HG02588 (cell line): ENCODE measurements at regions not wholly inside any gene's neighbourhood (a gene's known extent, or its start where the extent isn't known, plus 50 kb on each side); places are given as distances from the start of the nearest gene placed in this dataset.
"Not testable (repeated sequence)": the region's sequence is repeated elsewhere in the genome, so short reads cannot be mapped to it uniquely, and the experiment has no call there.

ENCODE experiments used
- ATAC-seq: cut with Tn5 transposase; IDR thresholded peaks from one replicate; pipeline ENCODE4 v1.9.1; 2021; ENCODE audit warnings: mild to moderate bottlenecking, moderate library complexity; ENCODE audit not compliant: unreplicated experiment

DNA sequence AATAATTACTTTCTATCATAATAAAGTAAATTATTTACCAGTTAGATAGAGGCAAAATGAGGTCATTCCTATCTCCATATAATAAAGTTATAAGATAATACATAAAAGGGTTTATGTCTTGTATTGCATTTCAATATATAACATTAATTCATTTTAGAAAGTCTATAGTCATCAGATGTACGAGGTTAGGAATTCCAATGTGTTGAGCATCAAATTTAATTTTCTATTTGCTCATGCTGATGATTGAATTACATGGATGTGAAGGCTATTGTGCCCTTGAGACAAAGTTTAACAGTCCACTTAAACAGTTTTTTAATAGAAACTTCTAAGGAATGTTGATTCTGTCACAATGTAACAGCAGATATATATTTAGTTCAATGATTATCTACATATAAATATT, 678.3 kb upstream of the LRRN3 start:
- ATAC-seq, result no peak

DNA sequence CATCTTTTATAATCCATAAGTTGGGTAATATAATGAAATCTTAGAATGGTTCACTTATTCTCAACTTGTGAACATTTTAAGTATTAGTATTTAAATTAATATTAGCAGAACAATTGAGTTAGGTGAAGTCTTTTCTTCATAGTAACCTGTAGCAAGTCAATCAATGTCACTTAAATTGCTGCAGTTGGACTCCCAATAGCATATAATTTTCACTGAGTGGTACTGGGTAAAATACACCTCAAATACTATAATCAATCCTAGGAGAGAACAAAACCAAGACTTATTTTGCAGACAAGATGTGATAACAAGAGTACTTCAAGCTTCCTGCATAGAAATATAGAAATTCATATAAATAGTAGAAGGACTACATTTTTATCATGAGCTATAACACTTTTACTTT, 677.9 kb upstream of the LRRN3 start:
- no peak for ATAC-seq

DNA sequence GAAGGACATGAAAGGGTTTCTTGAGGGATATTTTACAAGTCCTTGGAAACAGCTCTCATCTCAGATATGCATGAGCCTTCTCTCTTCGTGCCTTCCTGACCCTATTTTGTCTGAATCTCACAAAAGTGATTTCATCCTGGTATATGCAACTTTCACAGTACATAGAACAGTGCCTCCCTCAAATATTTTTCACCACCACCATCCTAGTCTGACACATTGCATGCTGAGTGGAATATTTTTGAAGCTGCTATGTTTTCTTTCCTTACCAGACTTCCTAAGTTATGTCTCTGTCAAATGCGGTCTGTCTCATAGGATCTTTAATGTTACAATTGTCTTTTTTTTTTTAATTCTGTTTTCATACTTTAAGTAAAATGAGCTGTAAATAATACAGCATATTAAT, 673.3 kb upstream of the LRRN3 start:
- ATAC-seq, result no peak

DNA sequence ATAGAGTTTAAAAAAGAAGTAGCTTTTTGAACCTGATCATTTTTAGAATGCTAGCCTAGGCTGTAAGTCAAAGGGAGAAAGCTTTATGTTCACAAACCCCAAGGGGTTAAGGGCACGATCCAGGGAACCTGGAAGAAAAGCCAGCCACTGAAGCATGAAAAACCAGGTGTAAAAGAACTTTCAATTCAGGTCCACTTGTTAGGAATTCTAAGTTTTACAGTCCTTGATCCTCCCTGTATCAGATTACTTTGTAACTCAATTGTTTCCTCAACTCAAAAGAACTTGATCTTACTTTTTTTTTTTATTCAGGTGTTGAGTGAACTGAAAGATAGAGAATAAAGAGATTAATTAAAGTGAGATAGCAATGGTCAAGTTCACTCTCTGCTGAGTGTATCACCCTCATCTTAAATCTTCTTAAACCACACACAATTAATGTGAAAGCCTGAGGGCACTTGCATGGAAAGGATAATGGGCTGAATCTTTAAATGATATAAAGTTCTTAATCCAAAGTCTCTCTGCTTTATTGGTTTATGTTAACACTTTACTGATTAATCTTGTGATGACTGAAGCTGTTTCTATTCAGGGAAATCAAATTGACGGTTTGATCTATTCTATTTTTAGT, 672.2 kb upstream of the LRRN3 start:
- no peak for ATAC-seq

DNA sequence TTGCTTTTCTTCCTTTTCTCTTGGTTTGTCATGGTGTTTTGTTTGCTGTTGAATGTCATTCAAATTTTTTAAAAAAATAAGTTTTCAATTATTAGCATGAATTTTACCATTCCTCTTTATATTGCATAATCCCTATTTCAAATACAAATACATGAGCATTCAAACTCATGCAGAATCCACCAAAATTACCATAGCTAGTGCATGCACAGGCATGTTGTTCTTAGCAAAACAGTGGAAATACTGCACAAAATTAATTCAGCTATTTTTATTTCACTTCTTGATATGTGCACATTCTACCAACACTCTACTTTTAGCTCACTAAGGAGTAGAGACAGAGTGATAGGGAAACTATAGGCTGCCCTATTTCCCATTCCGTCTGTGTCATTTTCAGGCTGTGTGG, 670.1 kb upstream of the LRRN3 start:
- no peak for ATAC-seq

DNA sequence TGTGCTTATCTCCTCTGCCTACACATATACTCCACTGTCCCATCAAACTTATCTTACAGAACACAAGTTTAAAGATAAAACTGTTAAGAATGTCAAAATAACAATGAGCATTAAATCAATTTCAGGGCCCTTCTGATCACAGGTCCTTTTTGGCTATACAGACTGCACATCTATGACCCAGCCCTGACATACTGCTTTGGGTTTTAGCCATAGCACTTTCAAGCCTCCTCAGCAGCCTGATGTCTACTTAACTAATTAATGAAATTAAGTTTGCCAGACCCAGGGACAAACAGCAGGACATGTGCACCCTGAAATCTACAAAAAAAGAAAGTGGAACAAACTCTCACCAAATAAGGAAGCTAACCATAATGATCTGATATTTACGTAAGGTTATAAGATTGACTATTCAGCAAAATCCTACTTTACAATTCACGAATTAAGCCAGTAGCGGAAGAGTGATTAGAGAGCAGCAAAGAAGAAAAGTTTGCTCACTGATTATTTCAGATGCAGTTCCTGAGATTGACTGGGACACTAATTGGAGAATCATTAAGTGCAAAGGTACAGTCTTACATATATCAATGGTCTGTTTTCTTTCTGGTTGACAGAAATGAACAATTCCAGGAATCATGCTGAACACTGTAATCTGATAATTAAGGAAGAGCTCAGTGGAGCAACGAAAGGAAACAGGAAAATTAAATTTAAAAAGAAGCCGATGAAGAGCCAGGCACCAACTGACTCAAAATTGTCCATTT, 669.3 kb upstream of the LRRN3 start:
- no peak for ATAC-seq

DNA sequence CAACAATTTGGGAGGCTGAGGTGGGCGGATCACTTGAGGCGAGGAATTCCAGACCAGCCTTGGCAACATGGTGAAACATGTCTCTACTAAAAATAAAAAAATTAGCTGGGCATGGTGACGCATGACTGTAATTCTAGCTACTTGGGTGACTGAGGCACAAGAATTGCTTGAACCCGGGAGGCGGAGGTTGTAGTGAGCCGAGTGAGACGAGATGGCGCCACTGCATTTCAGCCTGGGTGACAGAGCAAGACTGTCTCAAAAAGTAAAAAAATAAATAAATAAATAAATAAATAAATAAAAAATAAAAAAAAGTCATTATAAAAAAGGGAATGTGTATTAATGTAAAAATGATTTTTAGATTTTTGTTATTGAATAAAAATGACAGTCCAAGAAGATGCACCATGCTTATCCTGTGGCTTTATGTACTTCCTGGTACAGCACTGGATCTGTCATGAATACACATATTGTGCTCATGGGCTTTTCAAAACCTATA, 658.8 kb upstream of the LRRN3 start:
- ATAC-seq, result no peak

DNA sequence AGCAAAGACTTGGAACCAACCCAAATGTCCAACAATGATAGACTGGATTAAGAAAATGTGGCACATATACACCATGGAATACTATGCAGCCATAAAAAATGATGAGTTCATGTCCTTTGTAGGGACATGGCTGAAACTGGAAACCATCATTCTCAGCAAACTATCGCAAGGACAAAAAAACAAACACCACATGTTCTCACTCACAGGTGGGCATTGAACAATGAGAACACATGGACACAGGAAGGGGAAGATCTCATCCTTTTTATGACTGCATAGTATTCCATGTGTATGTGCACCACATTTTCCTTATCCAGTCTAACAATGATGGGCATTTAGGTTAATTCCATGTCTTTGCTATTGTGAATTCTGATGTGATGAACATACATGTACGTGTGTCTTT, 652.0 kb upstream of the LRRN3 start:
- ATAC-seq, result not testable (repeated sequence)

DNA sequence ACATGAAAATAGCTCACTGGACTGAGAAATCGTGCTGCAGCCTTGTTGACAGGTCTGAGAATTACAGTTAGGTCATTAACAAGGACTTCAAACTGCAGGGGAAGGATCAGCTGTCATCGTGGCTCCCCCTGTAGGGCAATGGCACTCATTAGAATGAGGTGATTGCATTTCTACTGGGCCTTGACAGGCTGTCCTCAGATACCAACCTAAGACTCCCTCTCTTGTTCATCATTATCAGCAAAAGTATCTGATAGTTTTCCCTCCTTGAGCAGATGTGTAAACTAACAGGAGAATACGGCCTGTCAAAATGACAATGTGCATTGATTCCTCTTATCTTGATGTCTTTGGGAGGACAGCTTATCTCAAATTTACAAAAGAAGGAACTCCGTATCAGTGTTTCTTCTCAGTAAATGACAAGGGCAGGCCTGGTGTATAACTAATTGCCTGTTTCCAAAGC, 648.5 kb upstream of the LRRN3 start:
- ATAC-seq, result peak; percentile 62

DNA sequence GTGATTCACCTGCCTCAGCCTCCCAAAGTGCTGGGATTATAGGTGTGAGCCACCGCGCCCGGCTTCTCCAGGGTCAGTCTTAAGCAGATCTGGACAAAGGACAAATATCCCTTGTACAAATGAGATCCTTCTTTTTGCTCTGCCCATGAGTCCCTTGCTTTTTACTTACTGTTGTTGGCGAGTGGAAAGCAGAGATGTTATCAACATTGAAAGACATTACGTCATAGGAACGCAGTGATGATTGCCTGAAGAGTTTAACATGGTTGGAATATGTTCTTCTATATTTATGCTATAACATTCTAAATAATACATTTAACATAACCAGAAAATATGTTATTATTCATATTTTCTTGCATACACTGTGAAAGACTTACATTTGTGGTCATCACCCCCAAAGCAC, 644.3 kb upstream of the LRRN3 start:
- ATAC-seq, result no peak

DNA sequence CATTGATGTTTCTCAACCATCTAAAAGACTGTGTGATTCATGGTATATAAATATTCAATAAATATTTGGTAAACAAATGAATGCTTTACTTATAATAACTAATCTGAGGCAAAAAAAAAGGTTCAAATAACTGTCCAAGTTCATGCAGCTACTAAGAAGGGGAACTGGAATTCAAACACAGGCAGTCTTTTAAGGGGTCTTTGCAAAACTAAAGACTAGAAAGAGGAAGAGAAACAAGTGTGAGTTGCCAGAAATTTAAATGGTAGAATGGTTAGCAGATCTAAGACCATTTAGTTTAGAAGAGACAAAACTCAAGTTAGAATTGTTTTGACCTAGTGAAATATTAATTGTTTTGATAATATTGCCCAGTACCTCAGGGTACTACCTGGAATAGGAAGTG, 642.0 kb upstream of the LRRN3 start:
- ATAC-seq, result no peak

DNA sequence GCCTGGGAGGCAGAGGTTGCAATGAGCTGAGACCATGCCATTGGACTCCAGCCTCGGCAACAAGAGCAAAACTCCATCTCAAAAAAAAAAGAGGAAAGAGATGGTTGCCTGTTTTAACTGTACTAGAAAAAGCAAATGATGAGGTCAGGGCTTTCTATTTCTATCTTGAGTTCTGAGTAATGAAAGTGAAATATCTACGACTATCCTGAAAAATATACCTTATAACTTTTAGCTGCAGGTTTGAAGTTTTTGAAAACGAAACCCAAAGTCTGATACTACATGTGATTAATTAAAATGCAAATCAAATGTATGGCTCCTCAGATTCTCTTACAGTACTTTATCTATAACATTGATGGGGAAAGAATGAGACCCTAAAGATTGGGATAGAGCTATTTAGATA, 636.2 kb upstream of the LRRN3 start:
- ATAC-seq, result no peak

DNA sequence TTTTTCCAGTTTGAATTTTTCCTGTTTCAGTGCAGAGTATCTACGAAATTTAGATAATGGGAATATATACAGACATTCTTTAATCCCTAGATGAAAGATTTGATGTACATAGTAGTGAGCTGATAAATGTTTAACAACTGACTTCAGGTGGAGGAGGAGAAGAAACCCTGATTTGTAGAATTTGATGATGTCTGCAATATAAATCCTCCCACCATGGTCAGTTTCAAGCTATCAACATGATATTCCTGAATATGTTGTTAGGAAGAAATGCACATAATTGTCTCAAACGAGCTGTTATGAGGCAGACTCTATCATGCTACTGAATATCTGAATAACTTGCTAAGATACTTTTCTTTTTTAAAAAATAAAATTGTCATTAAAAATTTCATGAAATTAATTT, 629.3 kb upstream of the LRRN3 start:
- ATAC-seq, result no peak

DNA sequence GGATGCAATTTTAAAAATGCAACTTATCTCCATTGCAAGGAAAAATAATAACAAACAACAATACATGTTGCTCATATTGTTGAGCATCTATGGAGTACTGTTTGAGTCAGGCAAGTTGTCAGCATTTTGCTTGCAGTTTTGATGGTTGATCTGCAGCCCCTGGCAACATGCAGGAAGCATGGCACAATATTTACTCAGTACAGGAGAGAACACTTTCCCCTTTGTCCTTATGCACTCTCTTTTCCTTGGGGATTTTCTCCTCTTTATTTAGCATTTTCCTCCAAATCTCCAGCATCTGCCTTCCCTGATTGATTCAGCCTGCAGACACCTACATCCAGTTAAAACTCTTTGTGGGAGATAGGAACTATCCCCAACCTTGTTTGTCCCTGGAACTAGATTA, 620.5 kb upstream of the LRRN3 start:
- ATAC-seq, result no peak

DNA sequence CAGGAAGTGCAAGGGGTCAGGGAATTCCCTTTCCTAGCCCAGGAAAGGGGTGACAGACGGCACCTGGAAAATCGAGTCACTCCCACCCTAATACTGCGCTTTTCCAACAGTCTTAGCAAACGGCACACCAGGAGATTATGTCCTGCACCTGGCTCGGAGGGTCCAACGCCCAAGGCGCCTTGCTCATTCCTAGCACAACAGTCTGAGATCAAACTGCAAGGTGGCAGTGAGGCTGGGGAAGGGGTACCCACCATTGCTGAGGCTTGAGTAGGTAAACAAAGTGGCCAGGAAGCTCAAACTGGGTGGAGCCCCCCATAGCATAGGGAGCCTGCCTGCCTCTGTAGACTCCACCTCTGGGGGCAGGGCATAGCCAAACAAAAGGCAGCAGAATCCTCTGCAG, 618.5 kb upstream of the LRRN3 start:
- not testable (repeated sequence) for ATAC-seq

DNA sequence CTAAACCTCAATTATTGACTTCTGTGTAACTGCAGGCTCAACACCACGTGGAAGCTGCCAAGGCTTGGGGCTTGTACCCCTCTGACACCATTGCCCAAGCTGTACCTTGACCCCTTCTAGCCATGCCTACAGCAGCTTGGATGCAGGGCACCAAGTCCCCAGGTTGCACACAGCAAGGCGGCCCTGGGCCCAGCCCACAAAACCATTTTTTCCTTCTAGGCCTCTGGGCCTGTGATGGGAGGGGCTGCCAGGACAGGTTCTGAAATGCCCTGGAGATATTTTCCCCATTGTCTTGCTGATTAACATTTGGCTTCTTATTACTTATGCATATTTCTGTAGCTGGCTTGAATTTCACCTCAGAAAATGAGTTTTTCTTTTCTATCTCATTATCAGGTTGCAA, 610.0 kb upstream of the LRRN3 start:
- no peak for ATAC-seq

DNA sequence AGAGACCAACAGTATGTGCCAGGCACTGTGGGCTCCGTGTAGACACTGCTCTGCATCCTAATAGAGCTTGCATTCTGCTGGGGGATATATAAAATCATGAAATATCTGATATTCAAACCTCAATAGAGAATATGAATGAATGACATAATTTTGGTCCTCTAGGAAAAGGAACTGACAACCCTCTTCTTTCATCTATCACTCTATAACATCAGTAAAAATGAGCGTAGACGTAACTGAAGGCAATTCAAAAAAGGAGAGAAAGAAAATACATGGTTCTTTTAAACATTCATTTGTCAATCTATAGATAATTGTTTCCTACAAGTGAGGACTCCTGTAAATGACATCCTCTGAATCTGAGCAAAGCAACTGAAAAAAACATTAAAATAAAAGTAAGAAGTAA, 607.4 kb upstream of the LRRN3 start:
- ATAC-seq, result no peak

DNA sequence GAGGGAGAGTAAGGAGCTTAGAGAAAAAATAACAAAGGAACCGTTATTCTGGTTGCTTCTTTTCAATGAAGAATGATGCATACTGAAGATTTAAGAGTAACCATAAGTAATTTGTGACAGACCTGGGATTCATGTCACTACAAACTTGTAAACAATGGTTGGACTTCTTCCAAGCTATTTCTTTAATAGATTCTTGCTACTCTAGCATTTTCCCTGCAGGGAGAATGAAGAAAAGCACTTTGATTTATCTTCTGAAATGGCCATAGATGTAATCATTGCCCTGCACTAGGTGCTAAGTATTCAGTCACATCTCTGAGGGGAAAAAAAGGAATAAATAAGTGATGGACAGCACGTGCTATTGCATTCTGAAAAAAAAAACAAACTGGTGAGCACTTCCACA, 606.6 kb upstream of the LRRN3 start:
- no peak for ATAC-seq

DNA sequence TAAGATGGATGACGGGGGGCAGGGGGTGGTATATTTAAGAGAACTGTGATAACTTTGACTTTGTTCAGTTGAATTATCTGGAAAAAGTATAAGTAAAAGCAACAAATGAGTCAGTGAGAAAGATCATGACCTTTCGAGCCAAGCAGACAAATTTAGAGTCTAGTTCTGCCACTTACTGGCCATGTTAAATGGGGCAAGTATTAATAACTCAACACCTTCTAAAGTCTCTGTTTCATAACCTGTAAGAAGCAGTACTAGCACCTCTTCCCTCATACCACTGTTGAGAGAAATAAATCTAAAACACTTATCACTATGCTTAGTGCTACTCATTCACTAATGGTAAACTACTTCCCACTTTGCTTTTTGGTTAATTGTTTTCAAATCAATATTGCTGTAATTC, 604.4 kb upstream of the LRRN3 start:
- peak; percentile 49 for ATAC-seq

DNA sequence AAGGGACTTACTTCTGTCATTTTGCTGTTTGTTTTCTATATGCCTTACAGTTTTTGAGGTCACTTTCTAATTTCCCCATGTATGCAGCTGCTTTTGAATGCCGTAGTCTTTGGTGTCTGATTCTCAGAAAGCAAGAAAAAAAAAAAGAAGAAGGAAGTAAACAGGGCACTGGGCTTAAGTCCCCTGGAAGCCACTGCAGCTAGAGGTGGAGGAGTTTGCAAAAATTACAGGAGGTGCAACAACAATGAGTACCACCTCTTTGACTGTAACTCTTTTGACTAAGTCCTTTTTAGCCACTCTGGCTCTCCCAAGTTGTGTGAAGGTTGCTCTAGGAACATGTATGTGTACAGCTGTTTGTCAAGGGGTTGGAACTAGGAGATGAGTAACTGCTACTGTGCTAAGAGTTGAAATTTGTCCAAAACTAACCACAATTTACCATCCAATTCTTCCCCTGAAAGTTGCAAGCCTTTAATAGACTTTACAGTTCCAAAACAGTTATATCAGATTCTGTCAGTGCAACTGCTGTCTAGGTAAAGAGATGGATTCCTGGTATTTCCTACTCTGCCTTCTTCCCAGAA, 588.0 kb upstream of the LRRN3 start:
- no peak for ATAC-seq

DNA sequence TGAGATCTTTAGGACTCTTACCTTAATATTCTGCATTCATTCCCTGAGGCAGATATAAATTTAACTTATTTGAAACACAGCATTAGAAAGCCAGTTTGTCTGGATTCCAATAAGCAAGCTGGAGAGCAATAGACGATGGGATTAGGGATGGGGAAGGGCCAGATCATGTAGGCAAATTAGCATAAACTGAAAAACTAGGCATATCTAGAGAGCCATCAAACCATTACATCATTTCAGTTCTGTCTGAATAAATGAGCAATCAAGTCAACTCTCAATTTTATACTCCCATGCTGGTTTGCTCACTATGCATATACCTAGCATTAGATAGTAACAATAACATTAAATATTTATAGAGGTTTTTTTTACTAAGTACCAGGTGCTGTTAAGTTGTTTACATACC, 583.6 kb upstream of the LRRN3 start:
- no peak for ATAC-seq

DNA sequence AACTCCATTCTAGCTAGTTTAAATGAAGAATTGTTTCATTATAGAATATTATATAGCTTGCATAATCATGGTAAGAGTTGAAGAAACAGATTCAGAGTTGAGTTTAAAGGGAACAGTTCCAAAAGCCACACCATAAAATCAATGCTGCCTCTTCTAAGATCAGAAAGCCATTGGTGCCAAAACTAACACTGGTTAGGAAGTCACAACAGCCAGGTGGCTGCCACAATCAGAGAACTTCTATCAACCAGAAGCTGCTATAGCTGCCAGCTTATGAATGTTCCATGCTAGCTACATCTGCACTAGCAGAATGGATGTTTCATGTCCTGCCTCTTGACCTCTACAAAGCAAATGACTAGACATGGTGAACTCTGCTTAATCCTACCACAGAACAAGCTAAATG, 583.1 kb upstream of the LRRN3 start:
- ATAC-seq, result no peak
